SIG-M5 (cell line): ENCODE measurements at regions not wholly inside any gene's neighbourhood (a gene's known extent, or its start where the extent isn't known, plus 50 kb on each side); places are given as distances from the start of the nearest gene placed in this dataset.

Experiments used
- DNase-seq: peaks from one replicate; lab custom pipeline; 2025; lab: John Stamatoyannopoulos, UW

DNA sequence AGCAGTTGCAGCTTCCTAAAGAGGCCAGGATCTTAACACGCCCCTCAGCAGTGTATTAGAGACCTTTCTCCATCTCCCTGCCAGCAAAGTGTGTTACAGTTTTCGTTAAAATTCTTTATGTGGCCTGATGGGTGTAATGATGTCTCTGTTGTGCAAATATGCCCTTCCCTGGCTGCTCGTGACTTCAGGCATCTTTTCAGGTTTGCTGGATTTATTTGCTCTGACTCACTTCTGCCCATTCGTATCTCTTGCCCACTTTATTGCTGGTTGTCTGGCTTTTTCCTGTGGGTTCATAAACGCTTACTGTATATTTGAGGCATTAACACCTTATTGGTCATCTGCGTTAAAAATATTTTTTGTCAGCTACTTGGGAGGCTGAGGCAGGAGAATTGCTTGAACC lies 134.5 kb downstream of the ASB1 start:
- DNase-seq: no peak

DNA sequence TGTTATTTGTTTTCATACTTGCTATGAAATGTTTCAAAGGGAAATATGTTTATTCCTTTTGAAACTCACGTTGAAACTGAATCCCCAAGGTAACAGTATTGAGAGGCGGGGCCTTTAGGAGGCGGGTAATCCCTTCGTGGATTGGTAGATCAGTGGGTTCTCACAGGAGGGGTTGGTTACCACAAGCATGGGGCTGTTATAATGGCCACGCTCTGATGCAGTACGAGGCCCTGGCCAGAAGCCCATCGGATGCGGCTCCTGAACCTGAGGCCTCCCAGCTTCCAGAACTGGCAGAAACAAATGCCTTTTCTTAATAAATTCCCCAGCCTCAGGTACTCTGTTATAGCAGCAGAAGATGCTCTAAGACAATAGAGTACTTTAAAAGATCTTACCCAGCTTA lies 135.7 kb downstream of the ASB1 start:
- DNase-seq: no peak

DNA sequence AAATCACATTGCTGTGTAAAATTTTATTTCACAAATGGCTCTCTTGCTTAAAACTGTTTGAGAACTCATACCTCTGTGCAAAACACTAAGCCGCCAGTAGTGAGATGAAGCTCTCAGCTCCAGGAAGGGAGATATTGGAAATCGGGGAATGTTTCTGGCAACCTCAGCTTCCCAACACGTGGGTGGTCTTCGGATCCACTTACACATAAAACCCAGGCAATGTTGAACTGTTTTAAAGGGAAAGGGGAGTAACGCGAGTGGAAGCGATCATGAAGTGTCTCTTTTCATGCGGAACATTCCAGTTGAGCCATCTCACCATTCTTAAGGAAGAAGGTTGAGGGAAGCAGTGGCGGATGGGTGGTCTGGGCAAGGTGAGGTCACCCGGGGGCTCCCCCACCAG lies 136.8 kb downstream of the ASB1 start:
- DNase-seq: no peak

DNA sequence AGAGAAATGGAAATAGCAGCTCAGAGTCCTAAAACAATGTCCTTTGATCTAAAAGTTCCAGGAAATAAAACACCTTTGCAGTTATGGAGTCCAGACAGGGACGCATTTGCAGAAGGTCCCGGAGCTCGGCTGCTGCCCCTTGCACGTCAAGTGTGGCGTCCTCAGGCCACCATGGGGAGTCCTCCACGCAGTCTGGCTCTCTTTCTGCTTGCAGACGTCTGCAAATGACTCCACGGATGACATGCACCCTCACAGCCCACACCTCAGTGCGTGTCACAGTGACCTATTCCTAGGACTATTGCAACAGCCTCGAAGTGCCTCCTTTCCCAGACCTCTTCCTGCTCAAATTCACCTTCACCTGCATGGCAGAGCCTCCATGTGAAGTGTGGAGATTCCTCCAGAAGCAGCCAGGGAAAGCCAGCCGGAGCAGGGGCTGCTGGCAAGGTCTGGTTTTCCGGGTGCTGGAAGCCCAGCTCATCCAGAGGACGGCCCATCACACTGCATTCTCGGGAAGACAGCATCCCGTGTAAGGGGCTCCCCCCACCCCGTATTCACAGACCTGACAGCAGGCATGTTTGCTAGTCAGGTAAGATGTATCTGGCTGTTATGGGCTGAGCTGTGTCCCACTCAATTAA lies 137.7 kb downstream of the ASB1 start:
- DNase-seq: no peak

DNA sequence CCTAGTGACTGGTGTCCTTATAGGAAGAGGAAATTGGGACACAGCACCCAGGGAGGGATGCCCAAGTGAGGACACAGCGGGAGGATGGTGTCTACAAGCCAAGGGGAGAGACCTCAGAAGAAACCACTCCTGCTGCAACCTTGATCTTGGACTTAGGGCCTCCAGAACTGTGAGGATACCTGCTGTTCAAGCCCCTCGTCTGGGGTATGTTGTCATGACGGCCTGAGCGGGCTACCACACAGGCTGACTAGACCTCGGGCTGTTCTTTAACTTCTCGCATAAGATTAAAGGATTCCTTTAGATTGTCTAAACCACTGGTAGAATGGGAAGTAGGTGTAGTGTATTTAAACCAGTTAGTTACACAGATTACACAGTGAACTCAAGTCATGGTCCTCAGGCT lies 138.3 kb downstream of the ASB1 start:
- DNase-seq: no peak

DNA sequence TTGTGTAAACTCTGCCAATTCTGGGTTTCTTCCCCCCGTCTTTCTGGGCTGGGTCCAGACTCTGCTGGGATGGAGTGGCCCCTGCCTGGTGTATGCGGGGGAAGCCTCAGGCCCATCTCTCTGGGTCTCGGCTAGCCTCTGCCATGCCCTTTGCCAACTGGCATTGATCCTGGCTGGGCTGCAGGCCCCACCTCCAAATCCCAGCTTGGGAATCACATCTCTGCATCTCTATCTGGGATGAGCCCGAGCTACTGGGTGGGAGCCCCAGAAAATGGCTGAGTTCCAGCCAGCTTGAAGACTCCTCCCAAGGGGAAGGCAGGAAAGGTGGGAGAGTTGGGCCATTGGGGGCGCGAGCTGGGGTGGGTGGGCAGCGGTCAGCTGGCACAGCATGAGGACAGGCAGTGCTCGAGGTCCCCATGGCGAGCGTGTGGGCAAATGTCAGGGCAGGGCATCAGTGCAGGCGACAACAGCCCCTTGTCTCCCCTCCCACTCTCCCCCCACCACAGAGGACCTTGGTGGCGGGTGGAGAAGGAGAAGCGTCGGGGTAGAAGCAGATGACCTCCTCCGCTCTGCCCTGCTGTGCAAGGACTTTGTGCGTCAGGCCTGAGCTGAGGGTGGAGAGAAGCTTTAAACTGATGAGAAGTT lies 139.4 kb downstream of the ASB1 start:
- no peak for DNase-seq

DNA sequence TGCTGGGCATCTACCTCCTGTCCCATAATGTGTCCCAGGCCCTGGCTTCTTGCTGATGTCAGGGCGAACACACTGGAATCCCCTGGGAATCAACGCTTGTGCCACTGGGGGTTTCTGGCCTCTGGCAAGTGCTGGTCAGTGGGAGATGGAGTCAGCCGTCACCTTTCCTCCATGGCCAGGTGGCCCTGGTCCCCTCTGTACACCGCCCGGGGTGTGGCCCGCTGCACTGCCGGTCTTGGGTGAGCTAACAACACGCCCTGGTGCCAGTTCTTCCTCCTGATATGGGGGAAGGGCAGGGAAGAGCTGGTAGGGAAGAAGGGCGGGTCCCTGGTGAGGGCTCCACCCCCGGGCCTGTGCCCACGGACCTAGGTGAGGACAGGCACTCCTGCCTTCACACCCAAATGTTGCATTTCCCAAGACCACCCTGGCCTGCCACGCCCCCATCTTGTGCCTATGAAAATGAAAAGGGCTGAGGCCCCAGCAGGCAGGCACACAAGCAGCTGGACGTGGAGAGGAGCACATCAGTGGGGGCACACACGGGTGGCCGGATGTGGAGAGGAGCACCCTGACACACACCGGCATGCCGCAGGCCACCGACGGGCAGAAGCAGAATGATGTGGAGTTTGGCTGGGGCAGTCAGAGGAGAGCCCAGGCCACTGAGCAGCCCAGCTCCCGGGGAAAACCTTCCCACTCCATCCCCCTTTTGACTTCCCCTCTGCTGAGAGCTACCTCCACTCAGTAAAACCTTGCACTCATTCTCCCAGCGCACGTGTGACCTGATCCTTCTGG lies 140.5 kb downstream of the ASB1 start:
- DNase-seq: no peak

DNA sequence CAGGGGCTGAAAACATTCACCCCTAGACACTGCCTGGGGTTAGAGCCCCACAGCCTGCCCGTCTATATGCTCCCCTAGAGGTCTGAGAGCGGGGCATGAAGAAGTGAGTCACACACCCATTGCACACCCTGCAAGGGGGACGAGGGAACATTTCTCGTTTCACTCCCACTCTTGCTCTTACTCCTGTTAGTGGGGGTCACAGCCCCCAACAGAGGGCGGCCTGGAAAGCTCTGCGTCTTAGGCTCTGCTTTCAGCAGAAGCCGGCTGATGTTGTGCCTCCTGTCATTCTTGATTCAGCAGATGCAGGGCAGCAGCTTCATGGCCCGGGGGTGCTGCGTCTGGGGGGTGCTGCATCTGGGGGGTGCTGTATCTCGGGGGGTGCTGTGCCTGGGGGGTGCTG lies 141.3 kb downstream of the ASB1 start:
- DNase-seq: no peak

DNA sequence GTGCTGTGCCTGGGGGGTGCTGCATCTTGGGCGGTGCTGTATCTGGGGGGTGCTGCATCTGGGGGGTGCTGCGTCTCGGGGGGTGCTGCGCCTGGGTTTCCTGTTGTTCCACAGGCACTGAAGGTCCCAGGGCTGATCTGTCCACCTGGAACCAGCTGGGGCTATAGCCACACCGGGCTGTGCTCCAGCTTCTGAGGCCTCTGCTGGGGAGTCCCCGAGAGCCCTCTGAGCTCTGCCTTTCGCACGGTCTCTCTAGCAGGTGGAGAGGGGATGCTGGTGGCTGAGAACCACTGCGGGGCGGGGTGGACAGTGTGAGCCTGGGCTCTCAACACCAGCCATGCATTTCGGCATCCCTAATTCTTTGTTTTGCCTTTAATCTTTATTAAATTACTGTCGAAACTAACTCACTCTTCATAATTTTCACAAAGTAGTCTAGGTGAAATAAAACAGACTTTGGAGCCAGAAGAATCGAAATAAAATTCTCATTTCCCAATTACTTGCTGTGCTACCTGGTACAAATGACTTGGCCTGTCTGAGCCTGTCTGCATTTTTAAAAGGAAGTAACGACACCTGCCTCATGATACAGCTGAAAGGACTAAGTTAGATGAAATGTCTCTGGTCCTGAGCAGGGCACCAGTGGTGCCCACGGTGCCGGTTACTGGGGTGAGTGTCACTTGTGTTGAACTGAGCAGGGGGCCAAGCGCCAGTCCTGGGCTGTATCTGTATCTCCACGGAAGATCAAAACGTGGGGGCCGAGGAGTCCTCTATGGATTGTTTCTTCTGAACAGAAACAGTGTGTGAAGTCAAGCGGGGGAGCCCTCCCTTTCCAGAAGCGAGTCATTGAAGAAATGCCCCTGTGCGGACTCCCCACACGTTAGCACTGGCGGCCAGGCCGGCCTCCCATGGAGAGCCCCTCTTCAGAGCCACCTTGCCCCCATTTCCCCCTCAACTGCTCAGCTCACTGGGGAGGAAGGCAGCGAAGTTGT lies 142.0 kb downstream of the ASB1 start:
- DNase-seq: no peak

DNA sequence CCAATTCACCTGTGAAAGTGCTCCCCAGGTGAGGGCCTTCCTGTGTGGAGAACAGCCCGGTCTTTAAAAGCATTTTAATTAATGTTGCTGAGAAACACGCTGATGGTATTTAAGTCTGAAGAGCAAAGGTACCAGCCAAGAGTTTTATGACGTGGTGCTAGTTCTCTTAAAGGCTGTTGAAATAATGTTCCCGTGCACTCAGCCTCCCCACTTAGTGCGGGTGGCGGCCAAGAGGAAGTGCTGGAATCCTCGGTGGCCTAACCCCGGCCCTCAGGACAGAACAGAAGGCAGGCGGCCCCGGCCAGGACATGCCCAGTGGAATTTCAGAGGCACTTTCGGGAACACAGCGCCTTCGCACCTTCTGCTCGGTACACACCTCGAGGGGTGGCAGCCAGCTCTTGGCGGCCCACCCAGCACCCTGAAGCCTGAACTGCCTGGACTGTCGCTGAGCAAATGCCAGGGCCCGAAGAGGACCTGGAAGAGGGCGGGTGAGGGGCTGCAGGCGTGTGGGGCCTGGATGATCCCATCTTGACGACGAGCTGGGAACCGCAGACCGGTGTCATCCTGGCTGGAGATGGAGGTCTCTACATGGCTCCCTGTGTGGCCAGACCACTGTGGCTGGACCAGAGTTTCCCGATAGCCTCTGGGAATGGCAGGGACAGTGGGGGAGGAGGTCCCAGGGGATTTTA lies 142.9 kb downstream of the ASB1 start:
- no peak for DNase-seq

DNA sequence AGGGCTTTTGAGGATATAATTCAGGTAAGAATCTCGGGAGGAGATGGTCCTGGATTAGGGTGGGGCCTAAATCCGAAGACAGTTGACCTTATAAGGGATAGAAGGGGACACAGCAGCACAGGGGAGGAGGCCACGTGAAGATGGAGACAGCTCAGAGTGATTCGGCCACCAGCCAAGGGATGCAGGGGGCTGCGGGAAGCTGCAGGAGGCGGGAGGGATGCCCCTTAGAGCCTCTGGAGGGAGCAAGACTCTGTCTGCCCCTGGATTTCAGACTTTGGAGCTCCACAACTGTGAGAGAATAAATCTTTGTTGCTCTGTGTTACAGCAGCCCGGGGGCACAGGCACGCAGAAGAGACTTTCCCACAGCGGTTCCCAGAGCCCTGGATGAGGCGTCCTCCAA lies 143.7 kb downstream of the ASB1 start:
- DNase-seq: no peak

DNA sequence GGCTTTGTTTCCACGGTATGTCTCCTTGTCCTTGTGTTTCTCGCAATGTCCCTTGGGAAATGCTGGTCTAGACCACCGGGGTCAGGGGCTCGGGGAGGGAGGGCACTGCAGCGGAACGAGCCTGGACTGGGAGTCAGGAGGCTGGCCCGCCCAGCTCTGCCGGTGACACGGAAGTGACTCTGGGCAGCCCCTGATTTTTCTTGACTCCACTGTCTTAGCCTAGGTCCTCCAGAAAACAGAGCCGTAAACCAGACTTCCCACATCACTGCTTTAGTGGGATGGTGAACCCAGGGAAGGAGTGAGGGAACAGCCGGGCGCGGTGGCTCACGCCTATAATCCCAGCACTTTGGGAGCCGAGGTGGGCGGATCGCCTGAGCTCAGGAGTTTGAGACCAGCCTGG lies 144.2 kb downstream of the ASB1 start:
- DNase-seq: no peak

DNA sequence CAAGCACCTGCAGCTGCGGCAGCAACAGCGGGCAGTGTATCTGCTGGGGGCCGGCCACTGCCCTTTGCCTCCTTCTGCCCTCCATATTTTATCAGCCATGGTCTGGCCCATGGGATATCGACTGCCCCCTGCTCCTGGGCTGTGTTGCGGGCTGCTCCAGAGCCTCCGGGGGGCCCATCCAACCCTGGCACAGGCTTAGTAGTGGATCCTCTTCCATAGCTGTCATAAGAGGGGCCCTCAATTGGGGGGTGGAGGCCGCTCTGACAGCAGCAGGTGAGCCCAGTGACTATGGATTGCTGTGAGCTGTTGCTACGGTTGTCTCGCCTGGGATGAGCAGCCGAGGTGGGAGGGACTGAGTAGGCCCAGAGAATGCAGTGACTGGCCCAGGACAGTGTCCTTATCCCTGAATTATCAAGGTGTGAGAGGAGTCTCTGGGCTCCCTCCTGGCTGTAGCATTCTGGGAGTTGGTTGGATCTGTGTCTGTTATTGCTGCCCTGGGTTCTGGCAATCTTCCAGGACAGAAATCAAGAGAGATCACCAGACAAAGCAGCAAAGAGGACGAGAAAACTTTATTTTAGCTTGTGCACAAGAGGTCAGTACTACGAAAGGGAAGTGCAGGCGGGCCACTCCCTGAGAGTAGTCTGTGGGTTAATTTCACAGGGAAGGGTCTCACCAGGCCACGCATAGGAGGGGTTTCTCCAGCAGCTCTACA lies 145.1 kb downstream of the ASB1 start:
- no peak for DNase-seq

DNA sequence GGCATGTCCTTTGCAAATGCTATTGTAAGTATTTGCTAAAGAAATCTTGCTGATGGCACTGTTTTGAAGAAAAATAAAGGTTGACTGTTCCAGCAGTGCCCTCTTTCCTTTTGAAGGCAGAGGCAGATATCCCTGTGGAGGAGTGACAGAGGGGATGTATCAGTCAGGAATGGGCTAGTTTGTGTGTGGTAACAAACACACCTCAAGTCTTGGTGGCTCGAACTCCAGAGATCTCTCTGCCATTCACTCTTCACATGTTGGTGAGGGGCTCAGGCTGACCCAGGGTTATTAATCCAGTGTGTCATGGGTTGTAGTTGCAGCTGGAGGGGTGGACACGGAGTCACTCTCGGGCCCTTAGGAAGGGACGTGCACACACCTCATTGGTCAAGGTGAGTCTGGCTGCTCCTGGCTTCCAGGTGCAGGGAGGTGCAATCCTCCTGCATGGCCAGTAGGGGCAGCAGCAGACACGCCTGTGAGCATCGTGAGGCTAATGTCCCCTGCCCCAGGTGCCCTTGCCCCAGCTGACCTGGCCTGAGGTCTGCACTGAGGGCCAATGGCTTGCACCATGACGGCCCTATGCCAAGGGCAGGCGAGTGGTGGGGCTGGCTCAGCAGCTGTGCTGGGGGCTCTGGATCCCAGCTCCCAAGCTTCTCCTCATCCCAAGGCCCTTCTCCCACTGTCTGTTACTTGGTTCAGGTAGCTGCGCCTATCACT lies 146.5 kb downstream of the ASB1 start:
- DNase-seq: no peak

DNA sequence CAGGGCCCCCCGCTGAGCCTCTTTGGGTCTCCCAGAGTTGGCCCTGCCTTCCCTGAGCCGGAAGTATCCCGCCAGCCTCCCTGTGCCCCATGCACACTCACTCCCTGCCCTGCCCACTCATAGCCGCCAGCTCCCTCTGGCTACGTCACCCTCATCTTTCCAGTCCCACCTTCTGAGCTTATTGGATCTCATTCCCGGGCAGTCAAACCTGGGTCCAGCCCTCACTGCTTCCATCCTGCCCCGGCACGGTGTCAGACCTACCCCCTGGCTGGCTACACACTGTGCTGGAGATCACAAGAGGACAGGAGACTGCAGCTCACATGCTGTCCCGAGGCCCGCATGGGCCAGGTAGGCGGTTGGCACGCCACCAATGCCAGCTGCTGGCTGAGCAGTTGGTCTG lies 147.2 kb downstream of the ASB1 start:
- no peak for DNase-seq

DNA sequence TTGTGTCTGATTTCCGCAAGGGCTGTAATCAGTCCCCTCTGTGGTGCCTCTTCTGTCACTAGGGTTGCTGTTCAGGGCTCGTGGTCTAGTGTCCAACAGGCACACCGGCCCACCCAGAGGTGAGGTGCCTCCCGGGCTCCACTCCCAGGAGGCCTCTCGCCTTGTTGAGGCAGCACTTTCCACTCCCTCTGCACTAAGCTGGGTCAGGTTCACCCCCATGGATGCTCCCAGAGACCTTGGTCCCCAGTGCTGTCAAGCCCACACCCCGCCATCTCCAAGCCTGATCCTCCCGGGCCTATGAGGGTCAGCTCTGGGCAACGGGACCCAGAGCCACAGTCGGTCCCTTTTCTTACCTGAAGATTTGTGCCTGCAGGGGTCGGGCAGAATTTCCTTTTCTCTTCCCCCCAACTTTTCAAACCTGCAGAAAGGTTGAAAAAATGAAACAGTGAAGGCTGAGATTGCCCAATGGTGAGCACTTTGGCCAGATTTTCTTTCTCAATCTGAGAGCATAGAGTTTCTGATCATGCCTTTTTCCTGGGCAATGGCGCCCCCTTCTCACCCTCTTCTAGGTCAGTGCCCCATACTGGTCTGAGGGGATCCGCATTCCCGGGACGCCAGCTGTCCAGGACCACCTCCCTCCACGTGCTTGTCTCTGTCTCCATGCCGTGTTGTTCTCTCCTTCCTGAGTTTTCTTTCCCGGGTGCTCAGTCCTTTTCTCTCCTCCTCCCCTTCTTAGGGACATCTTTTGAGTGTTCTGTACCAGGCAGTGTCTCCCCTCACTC lies 148.0 kb downstream of the ASB1 start:
- DNase-seq: no peak

DNA sequence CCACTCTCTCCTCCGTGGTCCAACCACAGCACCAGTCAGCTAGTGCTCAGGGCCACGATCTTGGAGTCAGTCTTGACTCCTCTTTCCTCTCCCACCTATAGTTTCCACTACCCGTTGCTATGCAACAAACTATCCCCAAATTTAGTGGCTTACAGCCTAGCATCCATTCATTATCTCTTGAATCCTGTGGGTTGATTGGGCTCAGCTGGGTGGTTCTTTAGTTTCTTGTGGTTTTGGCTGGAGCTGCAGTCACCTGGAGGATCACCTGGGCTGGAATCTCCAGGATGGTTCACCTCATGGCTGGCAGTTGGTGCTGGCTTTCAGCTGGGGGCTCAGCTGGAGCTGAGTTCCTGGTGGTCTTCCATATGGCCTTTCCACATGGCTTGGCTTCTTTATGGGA lies 149.9 kb downstream of the ASB1 start:
- no peak for DNase-seq

DNA sequence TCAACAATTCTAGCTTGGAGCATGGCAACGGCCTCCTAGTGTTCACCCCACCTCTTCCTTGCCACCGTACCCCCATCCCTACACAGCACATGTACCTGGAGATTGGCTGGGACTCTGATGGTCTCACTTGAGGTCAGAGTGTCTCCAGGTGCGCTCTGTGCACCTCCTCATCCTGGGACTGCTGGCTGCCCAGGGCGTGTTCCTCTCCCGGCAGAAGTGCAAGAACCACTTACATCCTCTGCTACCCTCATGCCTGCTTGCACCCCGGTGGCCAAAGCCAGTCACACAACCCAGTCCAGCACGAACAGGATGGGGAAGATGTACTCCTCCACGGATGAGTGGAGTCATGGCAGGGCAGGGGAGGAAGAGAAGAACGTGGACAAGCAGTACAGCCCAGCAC lies 151.5 kb downstream of the ASB1 start:
- DNase-seq: no peak

DNA sequence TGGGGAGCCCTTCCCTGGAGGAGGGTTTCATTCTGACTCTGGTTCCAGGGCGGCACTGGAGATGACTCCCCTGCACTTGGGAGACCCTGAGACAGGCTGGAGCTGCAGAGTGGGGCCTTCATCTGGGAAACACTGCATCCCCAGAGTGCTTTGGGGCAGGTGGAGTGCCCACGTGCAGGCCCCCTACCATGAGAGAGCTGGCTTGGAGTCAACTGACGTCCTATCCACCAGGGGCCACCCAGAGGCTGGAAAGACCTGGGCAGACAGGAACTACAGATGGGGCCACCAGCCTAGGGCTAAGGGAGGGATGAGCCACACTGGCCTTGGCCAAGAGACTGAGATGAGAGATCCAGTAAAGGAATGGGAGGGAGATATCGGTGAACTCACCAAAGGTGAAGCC lies 153.8 kb downstream of the ASB1 start:
- no peak for DNase-seq

DNA sequence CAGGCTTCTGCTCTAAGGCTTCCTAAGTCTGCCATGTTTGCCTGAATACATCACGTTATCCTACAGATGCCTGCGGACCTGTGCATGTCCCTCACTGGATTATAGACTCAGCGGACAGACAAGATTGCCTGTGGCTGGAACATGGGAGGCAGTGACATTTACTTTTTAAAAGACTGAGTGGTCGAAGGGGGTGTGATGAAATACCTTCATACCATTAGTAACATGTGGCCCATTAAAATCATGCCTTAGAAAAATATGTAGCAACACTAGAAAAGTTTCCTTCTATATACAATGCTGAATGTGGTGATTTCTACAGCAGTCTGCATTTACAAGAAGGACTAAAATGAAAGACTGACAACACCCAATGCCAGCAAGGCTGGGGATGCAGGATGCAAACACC lies 154.4 kb downstream of the ASB1 start:
- no peak for DNase-seq
